IMR-90 (cell line): ENCODE measurements at regions not wholly inside any gene's neighbourhood (a gene's known extent, or its start where the extent isn't known, plus 50 kb on each side); places are given as distances from the start of the nearest gene placed in this dataset.

Experiments used
- ATAC-seq: fragments of 200-7000 bp; cut with Tn5 transposase; 2 replicates; pipeline ENCODE4 v1.9.1; 2020; ENCODE audit warnings: low read depth, mild to moderate bottlenecking, moderate library complexity
- BruUV-seq: library from RNA; stranded (reverse); fragments of 400-500 nt; replicated peaks from 2 replicates; lab custom pipeline; 2021; lab: Mats Ljungman, UMichigan
- CTCF ChIA-PET: fragments of 300-600 bp; formaldehyde crosslinking; extraction: SDS; loops from one replicate; lab custom pipeline; 2021; ENCODE audit warnings: antibody characterized with exemption; lab: Yijun Ruan, JAX
- POLR2A ChIA-PET: fragments of 300-600 bp; sonication (Branson Sonifier 250); formaldehyde crosslinking; loops from one replicate; lab custom pipeline; 2022; ENCODE audit warnings: antibody characterized with exemption; ENCODE audit not compliant: unreplicated experiment; lab: Charles Lee
- DNase-seq: peaks from one replicate; pipeline ENCODE4 v3.0.0; 2013
- H2AFZ ChIP-seq: replicated peaks from 2 replicates; pipeline ENCODE3; 2013; ENCODE audit warnings: low read length, mild to moderate bottlenecking; ENCODE audit not compliant: poor library complexity
- H2AK5ac ChIP-seq: 2 replicates; pipeline ENCODE4 v1.6.1; 2013; ENCODE audit warnings: low read depth, low read length, inconsistent platforms
- H2AK9ac ChIP-seq: replicated peaks from 2 replicates; pipeline ENCODE3; 2013; ENCODE audit warnings: mild to moderate bottlenecking, low read depth, low read length, moderate library complexity; ENCODE audit not compliant: poor library complexity
- H2BK120ac ChIP-seq: 2 replicates; pipeline ENCODE4 v1.6.1; 2013; ENCODE audit warnings: low read depth, low read length, inconsistent platforms
- H2BK15ac ChIP-seq: 3 replicates; pipeline ENCODE4 v1.6.1; 2013; ENCODE audit warnings: low read depth, low read length, inconsistent platforms
- H2BK20ac ChIP-seq: 2 replicates; pipeline ENCODE4 v1.6.1; 2013; ENCODE audit warnings: low read depth, mild to moderate bottlenecking, inconsistent platforms, low read length, moderate library complexity
- H2BK5ac ChIP-seq: 2 replicates; pipeline ENCODE4 v1.6.1; 2013; ENCODE audit warnings: mild to moderate bottlenecking, low read depth, low read length, inconsistent platforms; ENCODE audit not compliant: poor library complexity, severe bottlenecking
- H3K14ac ChIP-seq: replicated peaks from 2 replicates; pipeline ENCODE4 v1.6.1; 2013; ENCODE audit warnings: low read depth, low read length, inconsistent platforms
- H3K18ac ChIP-seq: 2 replicates; pipeline ENCODE4 v1.6.1; 2013; ENCODE audit warnings: low read depth, low read length, control low read depth
- H3K23ac ChIP-seq: 2 replicates; pipeline ENCODE4 v1.6.1; 2013; ENCODE audit warnings: low read depth, low read length, inconsistent platforms
- H3K27ac ChIP-seq: 2 replicates; pipeline ENCODE4 v1.5.1; 2013; ENCODE audit warnings: mild to moderate bottlenecking, control low read depth, low read length; ENCODE audit not compliant: insufficient read depth
- H3K27me3 ChIP-seq: 2 replicates; pipeline ENCODE4 v1.6.1; 2013; ENCODE audit warnings: low read length; ENCODE audit not compliant: control insufficient read depth, insufficient read depth
- H3K36me3 ChIP-seq: 2 replicates; pipeline ENCODE4 v1.6.1; 2013; ENCODE audit warnings: low read length, mixed read lengths; ENCODE audit not compliant: control insufficient read depth, insufficient read depth
- H3K4ac ChIP-seq: 2 replicates; pipeline ENCODE4 v1.6.1; 2013; ENCODE audit warnings: low read depth, low read length, inconsistent platforms
- H3K4me1 ChIP-seq: 2 replicates; pipeline ENCODE4 v1.6.1; 2013; ENCODE audit warnings: low read length, mixed read lengths; ENCODE audit not compliant: control insufficient read depth, insufficient read depth
- H3K4me2 ChIP-seq: 2 replicates; pipeline ENCODE4 v1.6.1; 2013; ENCODE audit warnings: low read depth, mild to moderate bottlenecking, control low read depth, low read length, moderate library complexity
- H3K4me3 ChIP-seq: 2 replicates; pipeline ENCODE4 v1.5.1; 2013; ENCODE audit warnings: low read depth, mild to moderate bottlenecking, control low read depth, low read length, moderate library complexity; ENCODE audit not compliant: insufficient read depth
- H3K56ac ChIP-seq: 2 replicates; pipeline ENCODE4 v1.6.1; 2013; ENCODE audit warnings: low read length, inconsistent platforms; ENCODE audit not compliant: insufficient read depth; ENCODE audit errors: extremely low read depth
- H3K79me1 ChIP-seq, 2 experiments: 2 replicates each; pipeline ENCODE4 v1.6.1; 2013; ENCODE audit warnings: low read length in 2 of 2, inconsistent platforms in 1 of 2, low read depth in 1 of 2
- H3K9ac ChIP-seq: 2 replicates; pipeline ENCODE4 v1.6.1; 2013; ENCODE audit warnings: low read depth, low read length, control low read depth
- H3K9me1 ChIP-seq: 2 replicates; pipeline ENCODE4 v1.6.1; 2013; ENCODE audit warnings: low read length, inconsistent platforms; ENCODE audit not compliant: insufficient read depth
- H3K9me3 ChIP-seq: 2 replicates; pipeline ENCODE4 v1.6.1; 2013; ENCODE audit warnings: low read length; ENCODE audit not compliant: control insufficient read depth, insufficient read depth
- H4K20me1 ChIP-seq: 2 replicates; pipeline ENCODE4 v1.6.1; 2013; ENCODE audit warnings: low read length, inconsistent platforms; ENCODE audit not compliant: insufficient read depth
- H4K5ac ChIP-seq: 2 replicates; pipeline ENCODE4 v1.6.1; 2013; ENCODE audit warnings: mild to moderate bottlenecking, low read depth, low read length, control low read depth
- H4K8ac ChIP-seq, 2 experiments: 2 replicates each; pipeline ENCODE4 v1.6.1; 2013; ENCODE audit warnings: low read depth in 2 of 2, low read length in 2 of 2, control low read depth in 1 of 2, inconsistent platforms in 1 of 2
- H4K91ac ChIP-seq: 2 replicates; pipeline ENCODE4 v1.6.1; 2013; ENCODE audit warnings: low read depth, low read length, inconsistent platforms; ENCODE audit not compliant: insufficient read depth
- CHD1 ChIP-seq: IDR thresholded peaks from 2 replicates; pipeline ENCODE4 v1.6.1; 2012; ENCODE audit warnings: low read depth, low read length, improper control_type of control experiment
- FOS ChIP-seq: fragments of 150-350 bp; IDR thresholded peaks from 2 replicates; pipeline ENCODE4 v1.6.1; 2016; ENCODE audit warnings: low read depth, low read length
- MAFK ChIP-seq: IDR thresholded peaks from 2 replicates; pipeline ENCODE4 v1.6.1; 2012; ENCODE audit warnings: low read depth, low read length, improper control_type of control experiment
- NFE2L2 ChIP-seq: fragments of 150-350 bp; IDR thresholded peaks from 2 replicates; pipeline ENCODE4 v1.6.1; 2016; ENCODE audit warnings: low read depth, mild to moderate bottlenecking, low read length
- WGBS, 2 experiments: methylation state at CpG; one replicate each; pipeline versions ENCODE4 v1.1.5 to v1.1.7; 2013; ENCODE audit warnings: missing lambda C conversion rate in 2 of 2; ENCODE audit not compliant: insufficient read length in 1 of 2; ENCODE audit errors: extremely low coverage in 2 of 2; 5-methylcytosine and 5-hydroxymethylcytosine counted together
- dilution Hi-C: fragments of 300-500 bp; cut with HindIII; formaldehyde crosslinking; loops from one replicate; pipeline ENCODE4 v1.14.3; 2018; ENCODE audit warnings: low sequenced_read_pairs; ENCODE audit not compliant: unreplicated experiment
- in situ Hi-C: fragments of 300-500 bp; cut with MboI; formaldehyde crosslinking; loops from 3 replicates; pipeline ENCODE4 v1.14.3; 2019; ENCODE audit warnings: low sequenced_read_pairs, inconsistent platforms, mixed read lengths
- intact Hi-C: fragments of 100-400 bp; cut with micrococcal nuclease; formaldehyde crosslinking; loops from 2 replicates; pipeline ENCODE4 v1.10.0; 2022
- TF ChIP-seq, protein P1 (sequence below): fragments of 150-350 bp; IDR thresholded peaks from 2 replicates; pipeline ENCODE4 v1.6.1; 2016; ENCODE audit warnings: low read depth, mild to moderate bottlenecking, low read length, moderate library complexity, borderline replicate concordance

DNA sequence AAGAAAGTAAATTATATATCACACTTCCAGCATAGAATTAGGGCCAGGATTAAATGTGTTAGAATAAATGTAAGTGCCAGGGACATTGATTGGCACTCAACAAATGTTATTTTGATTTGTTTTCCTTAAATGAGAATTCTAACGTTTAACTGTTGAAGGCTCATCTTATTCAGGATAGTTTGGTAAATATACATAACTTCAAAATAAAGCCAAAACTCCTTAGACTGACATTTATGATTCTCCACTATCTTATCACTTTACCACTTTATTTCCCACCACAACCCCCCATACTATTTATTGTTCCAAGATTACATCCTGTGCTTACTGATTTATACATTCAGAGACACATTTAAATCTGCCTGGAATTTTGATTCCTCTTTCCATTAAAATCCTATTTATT is 769.5 kb upstream of the CDH2 start:
- Histone ChIP-seq H3K27me3 (no peaks in the 10 kb centered on the region), H2BK120ac (no peak overlapping the region), H3K4me1 (no peaks in the 10 kb centered on the region), H3K4me3 (no peak overlapping the region), H4K91ac (no peak overlapping the region), H3K56ac (no peak overlapping the region), H4K5ac (no peak overlapping the region), H3K9ac (no peak overlapping the region), H2BK20ac (no peak overlapping the region), H2AK5ac (no peak overlapping the region), H2AFZ (no peak overlapping the region), H2BK5ac (no peak overlapping the region), H3K18ac (no peak overlapping the region), H3K79me1 (no peaks in the 10 kb centered on the region), H4K8ac (no peak overlapping the region), H3K9me1 (no peaks in the 10 kb centered on the region), H3K23ac (no peak overlapping the region), H3K9me3 (no peaks in the 10 kb centered on the region), H3K27ac (no peak overlapping the region), H2BK15ac (no peak overlapping the region), H3K4me2 (no peak overlapping the region), H2AK9ac (no peak overlapping the region), H4K20me1 (no peaks in the 10 kb centered on the region), H3K4ac (no peak overlapping the region), H3K14ac (no peak overlapping the region), H3K36me3 (no peaks in the 10 kb centered on the region)
- dilution Hi-C loops (no loop called here), intact Hi-C loops (no loop called here), in situ Hi-C loops (no loop called here)
- WGBS, 2 experiments: no CpG with 5 or more reads among the region's 1 CpG
- ATAC-seq (no peak), DNase-seq (no peak)
- POLR2A ChIA-PET: no interaction called here
- BruUV-seq: no TSS peak
- TF ChIP-seq CHD1 (no peak), MAFK (no peak), FOS (no peak), NFE2L2 (no peak)
- TF ChIP-seq, protein P1, sequence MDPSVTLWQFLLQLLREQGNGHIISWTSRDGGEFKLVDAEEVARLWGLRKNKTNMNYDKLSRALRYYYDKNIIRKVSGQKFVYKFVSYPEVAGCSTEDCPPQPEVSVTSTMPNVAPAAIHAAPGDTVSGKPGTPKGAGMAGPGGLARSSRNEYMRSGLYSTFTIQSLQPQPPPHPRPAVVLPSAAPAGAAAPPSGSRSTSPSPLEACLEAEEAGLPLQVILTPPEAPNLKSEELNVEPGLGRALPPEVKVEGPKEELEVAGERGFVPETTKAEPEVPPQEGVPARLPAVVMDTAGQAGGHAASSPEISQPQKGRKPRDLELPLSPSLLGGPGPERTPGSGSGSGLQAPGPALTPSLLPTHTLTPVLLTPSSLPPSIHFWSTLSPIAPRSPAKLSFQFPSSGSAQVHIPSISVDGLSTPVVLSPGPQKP: no peak
- CTCF ChIA-PET: no interaction called here
